IMR-90 (cell line): ENCODE measurements at regions not wholly inside any gene's neighbourhood (a gene's known extent, or its start where the extent isn't known, plus 50 kb on each side); places are given as distances from the start of the nearest gene placed in this dataset.

Source experiments
- CEBPB ChIP-seq: IDR thresholded peaks from 2 replicates; pipeline ENCODE4 v1.6.1; 2012; ENCODE audit warnings: low read depth, low read length, improper control_type of control experiment
- CTCF ChIP-seq: conservative IDR thresholded peaks from 2 replicates; pipeline ENCODE4 v1.5.1; 2012; ENCODE audit warnings: mild to moderate bottlenecking, low read depth, low read length, improper control_type of control experiment
- MAFK ChIP-seq: IDR thresholded peaks from 2 replicates; pipeline ENCODE4 v1.6.1; 2012; ENCODE audit warnings: low read depth, low read length, improper control_type of control experiment
- MAZ ChIP-seq: IDR thresholded peaks from 2 replicates; pipeline ENCODE4 v1.6.1; 2012; ENCODE audit warnings: low read depth, mild to moderate bottlenecking, low read length, improper control_type of control experiment, moderate library complexity, borderline replicate concordance
- POLR2A ChIP-seq: IDR thresholded peaks from 2 replicates; pipeline ENCODE4 v1.6.1; 2012; ENCODE audit warnings: mild to moderate bottlenecking, low read depth, low read length
- RFX5 ChIP-seq: IDR thresholded peaks from 2 replicates; pipeline ENCODE4 v1.8.0; 2012; ENCODE audit warnings: low read depth, mild to moderate bottlenecking, low read length, moderate library complexity

- TF ChIP-seq POLR2A (no peak), CTCF (0 out of 2 replicates have a peak, but pooled peaks have one; percentile 25), MAZ (no peak), MAFK (no peak), RFX5 (no peak), CEBPB (no peak)
Observed at GRCh38 chr1:227449051-227449450, 114.3 kb upstream of the ZNF678 start.
